B cell (primary cell): ENCODE measurements at regions not wholly inside any gene's neighbourhood (a gene's known extent, or its start where the extent isn't known, plus 50 kb on each side); places are given as distances from the start of the nearest gene placed in this dataset.

Source experiments
- ATAC-seq: fragments of 200-7000 bp; cut with Tn5 transposase; one replicate; pipeline ENCODE4 v1.10.0; 2021; ENCODE audit warnings: low read depth, mild to moderate bottlenecking, moderate number of reproducible peaks, moderate library complexity
- CTCF ChIA-PET: fragments of 350-600 bp; sonication (Branson Sonifier 250); formaldehyde crosslinking; loops from one replicate; lab custom pipeline; 2021; ENCODE audit warnings: antibody characterized with exemption, inconsistent platforms; lab: Charles Lee
- POLR2A ChIA-PET: fragments of 350-600 bp; sonication (Branson Sonifier 250); formaldehyde crosslinking; loops from one replicate; lab custom pipeline; 2021; ENCODE audit warnings: antibody characterized with exemption; lab: Charles Lee
- DNase-seq: peaks from one replicate; pipeline ENCODE4 v3.0.0; 2013
- H2AFZ ChIP-seq: 2 replicates; pipeline ENCODE4 v1.6.1; 2012; ENCODE audit warnings: mild to moderate bottlenecking, low read depth, low read length; ENCODE audit not compliant: insufficient read depth, poor library complexity, severe bottlenecking
- H3K27ac ChIP-seq, 2 donors: 1 replicate in 1 of 2; 2 replicates in 1 of 2; pipeline ENCODE4 v1.5.1; 2012 to 2013; ENCODE audit warnings: low read length in 2 of 2, mild to moderate bottlenecking in 2 of 2, moderate library complexity in 1 of 2
- H3K27me3 ChIP-seq, 4 experiments: fragments of 200-600 bp in 1 of 4; sonication (generic) in 1 of 4; replicated peaks in 1 of 4; 1 replicate in 2 of 4; 2 replicates in 2 of 4; pipeline versions ENCODE4 v1.6.1 to v1.7.0; 2013 to 2016; ENCODE audit warnings: low read length in 3 of 4, mild to moderate bottlenecking in 2 of 4, mixed read lengths in 1 of 4, moderate library complexity in 1 of 4; ENCODE audit not compliant: insufficient read depth in 4 of 4, control insufficient read depth in 3 of 4; ENCODE audit errors: control extremely low read depth in 1 of 4
- H3K36me3 ChIP-seq, 2 experiments: replicated peaks in 1 of 2; 1 replicate in 1 of 2; 2 replicates in 1 of 2; pipeline versions ENCODE4 v1.6.1 to v1.7.1; 2013; ENCODE audit warnings: low read length in 1 of 2; ENCODE audit not compliant: insufficient read depth in 2 of 2, control insufficient read depth in 1 of 2; ENCODE audit errors: control extremely low read depth in 1 of 2, extremely low read depth in 1 of 2
- H3K4me1 ChIP-seq, 2 donors: fragments of 200-600 bp in 1 of 2; sonication (generic) in 1 of 2; 1 replicate in 1 of 2; 2 replicates in 1 of 2; pipeline versions ENCODE4 v1.5.1 to v1.6.1; 2013 to 2017; ENCODE audit warnings: low read length in 2 of 2; ENCODE audit not compliant: control insufficient read depth in 2 of 2, insufficient read depth in 2 of 2
- H3K4me2 ChIP-seq: replicated peaks from 2 replicates; pipeline ENCODE3; 2012; ENCODE audit warnings: mild to moderate bottlenecking, low read depth, low read length; ENCODE audit not compliant: poor library complexity, severe bottlenecking
- H3K4me3 ChIP-seq, 5 experiments: fragments of 200-600 bp in 1 of 5; sonication (generic) in 1 of 5; 1 replicate in 3 of 5; 2 replicates in 2 of 5; pipeline versions ENCODE4 v1.5.1 to v1.7.0; 2011 to 2016; ENCODE audit warnings: low read length in 4 of 5, mild to moderate bottlenecking in 4 of 5, low read depth in 2 of 5, control low read depth in 1 of 5, moderate library complexity in 1 of 5; ENCODE audit not compliant: insufficient read depth in 1 of 5; ENCODE audit errors: control extremely low read depth in 1 of 5, extremely low read depth in 1 of 5
- H3K79me2 ChIP-seq: fragments of 200-600 bp; sonication (generic); one replicate; pipeline ENCODE4 v1.6.0; 2016; ENCODE audit warnings: low read length; ENCODE audit not compliant: control insufficient read depth, insufficient read depth
- H3K9ac ChIP-seq: fragments of 200-600 bp; sonication (generic); 2 replicates; pipeline ENCODE4 v1.6.1; 2017; ENCODE audit warnings: mild to moderate bottlenecking, low read length, moderate library complexity
- H3K9me3 ChIP-seq, 3 donors: one replicate each; pipeline versions ENCODE4 v1.6.1 to v1.7.1; 2013; ENCODE audit warnings: low read length in 2 of 3; ENCODE audit not compliant: control insufficient read depth in 2 of 3, insufficient read depth in 1 of 3; ENCODE audit errors: control extremely low read depth in 1 of 3
- H4K20me1 ChIP-seq: 2 replicates; pipeline ENCODE4 v1.6.0; 2012; ENCODE audit warnings: mild to moderate bottlenecking, low read length; ENCODE audit not compliant: insufficient read depth, control insufficient read depth, poor library complexity, severe bottlenecking
- H3K27ac Mint-ChIP-seq: one replicate; pipeline ENCODE4 v1.8.0; 2021; ENCODE audit warnings: mixed read lengths
- H3K27me3 Mint-ChIP-seq: one replicate; pipeline ENCODE4 v1.8.0; 2021; ENCODE audit warnings: mixed read lengths
- H3K4me1 Mint-ChIP-seq: one replicate; pipeline ENCODE4 v1.8.0; 2021; ENCODE audit warnings: mixed read lengths
- H3K4me3 Mint-ChIP-seq: one replicate; pipeline ENCODE4 v1.8.0; 2021; ENCODE audit warnings: mixed read lengths
- H3K9me3 Mint-ChIP-seq: one replicate; pipeline ENCODE4 v1.8.0; 2022; ENCODE audit warnings: mixed read lengths; ENCODE audit not compliant: insufficient read depth
- EZH2 ChIP-seq: IDR thresholded peaks from 2 replicates; pipeline ENCODE4 v1.6.1; 2012; ENCODE audit warnings: borderline replicate concordance, low read depth, mild to moderate bottlenecking, moderate library complexity, low read length; ENCODE audit not compliant: insufficient read depth, poor library complexity, severe bottlenecking
- WGBS: methylation state at CpG from one replicate; pipeline ENCODE4 v1.1.5; 2013; ENCODE audit warnings: missing lambda C conversion rate; ENCODE audit not compliant: insufficient coverage; 5-methylcytosine and 5-hydroxymethylcytosine counted together
- intact Hi-C: fragments of 100-400 bp; cut with micrococcal nuclease; formaldehyde crosslinking; loops from one replicate; pipeline ENCODE4 v1.10.0; 2022
- TF ChIP-seq, protein P1 (sequence below): fragments of 200-600 bp; IDR thresholded peaks from one replicate; pipeline ENCODE4 v1.8.0; 2022; ENCODE audit warnings: antibody characterized with exemption, mild to moderate bottlenecking

DNA sequence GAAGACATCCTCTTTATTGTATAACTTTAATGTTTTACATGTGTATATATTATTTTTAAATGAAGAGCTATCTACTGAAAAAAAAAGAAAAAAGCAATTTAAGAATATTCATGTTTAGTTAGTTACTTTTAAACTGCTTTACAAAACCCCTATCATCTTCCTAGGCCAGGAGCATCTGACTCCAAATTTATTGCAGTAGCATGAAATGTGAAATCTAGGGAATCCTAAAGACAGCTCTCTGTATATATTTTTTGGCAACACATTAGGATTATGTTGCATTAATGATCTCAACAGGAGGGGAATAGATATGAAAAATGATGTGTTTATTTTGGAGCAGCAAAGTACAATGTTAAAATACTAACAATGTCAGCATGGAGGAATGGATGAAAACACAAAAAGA, 158.3 kb downstream of the CNTN3 start:
- CTCF ChIA-PET = no interaction called here
- ATAC-seq (no peak), DNase-seq (no peak)
- no peak overlapping the region for H3K4me3 Mint-ChIP-seq
- H2AFZ ChIP-seq = no peak overlapping the region
- no peaks in the 10 kb centered on the region for H3K36me3 ChIP-seq
- no peaks in the 10 kb centered on the region for H3K27me3 ChIP-seq
- no peaks in the 10 kb centered on the region for H3K27me3 Mint-ChIP-seq
- POLR2A ChIA-PET = no interaction called here
- H3K27ac ChIP-seq = no peak overlapping the region
- no peak overlapping the region for H3K4me3 ChIP-seq
- peaks cover 0 to 5% (median 0%) of the 10 kb centered on the region in 3 donors for H3K9me3 ChIP-seq
- no peaks in the 10 kb centered on the region for H3K79me2 ChIP-seq
- no peaks in the 10 kb centered on the region for H3K4me1 Mint-ChIP-seq
- no peaks in the 10 kb centered on the region for H4K20me1 ChIP-seq
- H3K4me2 ChIP-seq = no peak overlapping the region
- no peak for TF ChIP-seq EZH2
- TF ChIP-seq, protein P1, sequence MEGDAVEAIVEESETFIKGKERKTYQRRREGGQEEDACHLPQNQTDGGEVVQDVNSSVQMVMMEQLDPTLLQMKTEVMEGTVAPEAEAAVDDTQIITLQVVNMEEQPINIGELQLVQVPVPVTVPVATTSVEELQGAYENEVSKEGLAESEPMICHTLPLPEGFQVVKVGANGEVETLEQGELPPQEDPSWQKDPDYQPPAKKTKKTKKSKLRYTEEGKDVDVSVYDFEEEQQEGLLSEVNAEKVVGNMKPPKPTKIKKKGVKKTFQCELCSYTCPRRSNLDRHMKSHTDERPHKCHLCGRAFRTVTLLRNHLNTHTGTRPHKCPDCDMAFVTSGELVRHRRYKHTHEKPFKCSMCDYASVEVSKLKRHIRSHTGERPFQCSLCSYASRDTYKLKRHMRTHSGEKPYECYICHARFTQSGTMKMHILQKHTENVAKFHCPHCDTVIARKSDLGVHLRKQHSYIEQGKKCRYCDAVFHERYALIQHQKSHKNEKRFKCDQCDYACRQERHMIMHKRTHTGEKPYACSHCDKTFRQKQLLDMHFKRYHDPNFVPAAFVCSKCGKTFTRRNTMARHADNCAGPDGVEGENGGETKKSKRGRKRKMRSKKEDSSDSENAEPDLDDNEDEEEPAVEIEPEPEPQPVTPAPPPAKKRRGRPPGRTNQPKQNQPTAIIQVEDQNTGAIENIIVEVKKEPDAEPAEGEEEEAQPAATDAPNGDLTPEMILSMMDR = no peak
- peaks cover 2% of the 10 kb centered on the region for H3K9me3 Mint-ChIP-seq
- no peak overlapping the region for H3K27ac Mint-ChIP-seq
- intact Hi-C loops = no loop called here
- H3K9ac ChIP-seq = no peak overlapping the region
- no peaks in the 10 kb centered on the region for H3K4me1 ChIP-seq

DNA sequence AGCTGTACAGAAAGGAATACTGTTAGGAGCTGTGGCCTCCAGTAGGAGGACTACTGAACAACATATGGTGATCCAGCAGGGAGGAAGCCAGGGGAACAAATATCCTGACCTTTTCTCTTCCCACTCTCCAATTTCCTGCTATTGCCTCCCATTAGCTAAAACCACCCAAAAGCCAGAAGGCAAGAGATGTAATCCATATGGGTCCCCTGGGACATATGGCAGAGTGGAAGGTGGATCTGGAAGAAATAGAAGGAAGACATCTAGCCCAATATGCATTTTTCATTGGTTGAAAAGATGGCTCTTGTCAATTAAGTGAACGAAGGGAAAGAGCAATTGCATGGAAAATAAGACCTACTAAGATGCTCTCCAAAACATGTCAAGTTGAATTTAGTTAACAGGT, 167.2 kb downstream of the CNTN3 start:
- ATAC-seq (no peak), DNase-seq (peak; percentile 2)
- Mint-ChIP-seq H3K4me3 (no peak overlapping the region), H3K27me3 (no peaks in the 10 kb centered on the region), H3K27ac (no peak overlapping the region), H3K4me1 (no peaks in the 10 kb centered on the region), H3K9me3 (no peaks in the 10 kb centered on the region)
- Histone ChIP-seq H3K4me3 (no peak overlapping the region), H3K4me1 (no peaks in the 10 kb centered on the region), H3K79me2 (no peaks in the 10 kb centered on the region), H2AFZ (no peak overlapping the region), H3K4me2 (no peak overlapping the region), H3K27me3 (no peaks in the 10 kb centered on the region), H3K9ac (no peak overlapping the region), H3K9me3 (no peaks in the 10 kb centered on the region), H4K20me1 (no peaks in the 10 kb centered on the region), H3K36me3 (no peaks in the 10 kb centered on the region), H3K27ac (no peak overlapping the region)
- TF ChIP-seq, protein P1 = no peak
- no peak for TF ChIP-seq EZH2
- no CpG with 5 or more reads among the region's 1 CpG for WGBS
- ChIA-PET POLR2A (no interaction called here), CTCF (no interaction called here)
- intact Hi-C loops = no loop called here
